H1 (cell line): ENCODE measurements at regions not wholly inside any gene's neighbourhood (a gene's known extent, or its start where the extent isn't known, plus 50 kb on each side); places are given as distances from the start of the nearest gene placed in this dataset.

ENCODE experiments used
- RAD21 ChIP-seq, 2 experiments: IDR thresholded peaks in 1 of 2; conservative IDR thresholded peaks in 1 of 2; 2 replicates each; pipeline ENCODE4 v1.6.1; 2011; ENCODE audit warnings: low read depth in 2 of 2, low read length in 2 of 2, improper control_type of control experiment in 1 of 2, inconsistent platforms in 1 of 2, mild to moderate bottlenecking in 1 of 2, moderate library complexity in 1 of 2

DNA sequence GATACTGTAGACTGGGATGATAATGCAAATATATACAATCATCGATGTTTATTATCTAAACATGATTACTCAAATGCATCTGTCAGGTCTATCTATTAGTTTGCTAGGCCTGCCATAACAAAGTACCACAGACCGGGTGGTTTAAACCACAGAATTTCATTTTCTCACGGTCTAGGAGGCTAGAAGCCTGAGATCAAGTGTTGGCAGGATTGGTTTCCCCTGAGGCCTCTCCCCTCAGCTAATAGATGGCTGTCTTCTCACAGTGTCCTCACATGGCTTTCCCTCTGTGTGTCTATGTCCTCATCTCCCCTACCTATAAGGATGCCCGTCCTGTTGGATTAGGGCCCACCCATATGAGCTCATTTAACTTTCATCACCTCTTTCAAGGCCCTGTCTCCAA is 512.6 kb upstream of the SLC35B3 start (continued):
- no peak for TF ChIP-seq RAD21 (IDR thresholded peaks at IDR 0.05 in 1 of 2, conservative IDR thresholded peaks at IDR 0.05 in 1 of 2; ENCODE audit: low read depth in 2 of 2, low read length in 2 of 2)
